Neural cell (in vitro differentiated cells): ENCODE measurements at regions not wholly inside any gene's neighbourhood (a gene's known extent, or its start where the extent isn't known, plus 50 kb on each side); places are given as distances from the start of the nearest gene placed in this dataset.

Source experiments
- POLR2AphosphoS5 ChIP-seq: IDR thresholded peaks from 2 replicates; pipeline ENCODE4 v1.6.1; 2012
- SMC3 ChIP-seq: fragments of 450-650 bp; conservative IDR thresholded peaks from 2 replicates; pipeline ENCODE4 v1.6.1; 2014; ENCODE audit warnings: antibody characterized with exemption, mild to moderate bottlenecking, moderate library complexity; ENCODE audit not compliant: poor library complexity
- TF ChIP-seq, protein P1 (sequence below): fragments of 450-650 bp; IDR thresholded peaks from 2 replicates; pipeline ENCODE4 v1.5.1; 2014; ENCODE audit warnings: antibody characterized with exemption, mild to moderate bottlenecking, moderate library complexity; ENCODE audit not compliant: poor library complexity, severe bottlenecking

- TF ChIP-seq, protein P1, sequence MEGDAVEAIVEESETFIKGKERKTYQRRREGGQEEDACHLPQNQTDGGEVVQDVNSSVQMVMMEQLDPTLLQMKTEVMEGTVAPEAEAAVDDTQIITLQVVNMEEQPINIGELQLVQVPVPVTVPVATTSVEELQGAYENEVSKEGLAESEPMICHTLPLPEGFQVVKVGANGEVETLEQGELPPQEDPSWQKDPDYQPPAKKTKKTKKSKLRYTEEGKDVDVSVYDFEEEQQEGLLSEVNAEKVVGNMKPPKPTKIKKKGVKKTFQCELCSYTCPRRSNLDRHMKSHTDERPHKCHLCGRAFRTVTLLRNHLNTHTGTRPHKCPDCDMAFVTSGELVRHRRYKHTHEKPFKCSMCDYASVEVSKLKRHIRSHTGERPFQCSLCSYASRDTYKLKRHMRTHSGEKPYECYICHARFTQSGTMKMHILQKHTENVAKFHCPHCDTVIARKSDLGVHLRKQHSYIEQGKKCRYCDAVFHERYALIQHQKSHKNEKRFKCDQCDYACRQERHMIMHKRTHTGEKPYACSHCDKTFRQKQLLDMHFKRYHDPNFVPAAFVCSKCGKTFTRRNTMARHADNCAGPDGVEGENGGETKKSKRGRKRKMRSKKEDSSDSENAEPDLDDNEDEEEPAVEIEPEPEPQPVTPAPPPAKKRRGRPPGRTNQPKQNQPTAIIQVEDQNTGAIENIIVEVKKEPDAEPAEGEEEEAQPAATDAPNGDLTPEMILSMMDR: no peak
- TF ChIP-seq SMC3 (no peak), POLR2AphosphoS5 (no peak)
These were observed 460.8 kb downstream of the SLITRK2 start for GRCh38 chrX:146278381-146278780.
